MCF 10A (cell line): ENCODE measurements at regions not wholly inside any gene's neighbourhood (a gene's known extent, or its start where the extent isn't known, plus 50 kb on each side); places are given as distances from the start of the nearest gene placed in this dataset.

Source experiments
- BruUV-seq: library from RNA; stranded (reverse); fragments of 400-500 nt; replicated peaks from 2 replicates; lab custom pipeline; 2021; lab: Mats Ljungman, UMichigan
- CTCF ChIA-PET: fragments of 300-600 bp; sonication (Branson Sonifier 250); formaldehyde crosslinking; extraction: SDS; loops from one replicate; lab custom pipeline; 2021; ENCODE audit warnings: antibody characterized with exemption, inconsistent platforms; lab: Yijun Ruan, JAX
- POLR2A ChIA-PET: fragments of 300-600, 350-650 bp; sonication (Branson Sonifier 250); formaldehyde crosslinking; extraction: SDS; loops from one replicate; lab custom pipeline; 2020; ENCODE audit warnings: antibody characterized with exemption, inconsistent platforms; lab: Yijun Ruan, JAX
- DNase-seq: peaks from one replicate; pipeline ENCODE4 v3.0.0-alpha.2; 2018; ENCODE audit not compliant: unreplicated experiment
- H3K27ac Mint-ChIP-seq: one replicate; pipeline ENCODE4 v1.8.0; 2022; ENCODE audit warnings: mild to moderate bottlenecking, low read depth, mixed read lengths; ENCODE audit not compliant: unreplicated experiment
- H3K27me3 Mint-ChIP-seq: one replicate; pipeline ENCODE4 v1.8.0; 2022; ENCODE audit warnings: mixed read lengths; ENCODE audit not compliant: insufficient read depth, unreplicated experiment
- H3K36me3 Mint-ChIP-seq: one replicate; pipeline ENCODE4 v1.8.0; 2022; ENCODE audit warnings: mild to moderate bottlenecking, moderate library complexity, mixed read lengths; ENCODE audit not compliant: insufficient read depth, unreplicated experiment
- H3K4me1 Mint-ChIP-seq: one replicate; pipeline ENCODE4 v1.8.0; 2022; ENCODE audit warnings: mixed read lengths; ENCODE audit not compliant: insufficient read depth, unreplicated experiment
- H3K4me3 Mint-ChIP-seq: one replicate; pipeline ENCODE4 v1.8.0; 2022; ENCODE audit warnings: mild to moderate bottlenecking, moderate library complexity, mixed read lengths; ENCODE audit not compliant: unreplicated experiment
- H3K9me3 Mint-ChIP-seq: one replicate; pipeline ENCODE4 v1.8.0; 2022; ENCODE audit warnings: mixed read lengths; ENCODE audit not compliant: unreplicated experiment
- CTCF ChIP-seq: fragments of 200-600 bp; IDR thresholded peaks from one replicate; pipeline ENCODE4 v1.8.0; 2022; ENCODE audit warnings: antibody characterized with exemption, mild to moderate bottlenecking; ENCODE audit not compliant: unreplicated experiment
- intact Hi-C: fragments of 100-400 bp; cut with micrococcal nuclease; formaldehyde crosslinking; loops from 2 replicates; pipeline ENCODE4 v1.14.1; 2022

DNA sequence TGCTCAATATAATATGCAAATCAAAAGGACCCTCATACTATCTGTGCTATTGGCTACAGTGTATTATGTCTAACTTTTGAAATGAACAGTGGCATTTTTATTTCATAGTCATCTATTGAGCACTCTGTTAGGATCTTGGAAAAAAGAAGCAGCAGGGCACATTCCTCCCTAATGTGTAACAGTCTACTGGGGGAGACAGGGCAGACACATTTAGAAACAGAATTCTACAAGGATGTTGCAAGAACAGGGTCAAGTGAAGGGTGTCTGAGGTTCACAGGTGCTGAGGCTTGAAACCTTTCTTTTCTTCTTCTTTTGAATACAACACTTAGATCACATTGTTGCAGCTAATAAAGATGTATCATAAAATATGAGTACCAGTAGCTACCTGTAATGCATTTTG is 129.7 kb upstream of the SLC4A4 start:
- H3K9me3 Mint-ChIP-seq = no peaks in the 10 kb centered on the region
- no TSS peak for BruUV-seq
- intact Hi-C loops = no loop called here
- ChIA-PET CTCF (interaction anchor here (0.6 to 1.9 kb wide), 3 partner anchors 24 to 503 kb away, joined by 3 to 6 read pairs (median 3); no protein-coding TSS in a partner anchor), POLR2A (no interaction called here)
- H3K4me1 Mint-ChIP-seq = peaks cover 6% of the 10 kb centered on the region
- peak; percentile 37 for DNase-seq
- H3K27me3 Mint-ChIP-seq = no peaks in the 10 kb centered on the region
- no peak overlapping the region for H3K27ac Mint-ChIP-seq
- H3K36me3 Mint-ChIP-seq = no peaks in the 10 kb centered on the region
- TF ChIP-seq CTCF = no peak
- no peak overlapping the region for H3K4me3 Mint-ChIP-seq

GRCh38 chr4:71210823-71211222 is 128.0 kb upstream of the SLC4A4 start:
- no peak for DNase-seq
- peaks cover 6% of the 10 kb centered on the region for H3K4me1 Mint-ChIP-seq
- ChIA-PET CTCF (interaction anchor here (1.0 to 1.6 kb wide), 4 partner anchors 15 to 343 kb away, joined by 3 to 7 read pairs (median 4); no protein-coding TSS in a partner anchor), POLR2A (no interaction called here)
- H3K27ac Mint-ChIP-seq = no peak overlapping the region
- no peak for TF ChIP-seq CTCF
- no peaks in the 10 kb centered on the region for H3K9me3 Mint-ChIP-seq
- no peaks in the 10 kb centered on the region for H3K36me3 Mint-ChIP-seq
- no peak overlapping the region for H3K4me3 Mint-ChIP-seq
- intact Hi-C loops = no loop called here
- BruUV-seq = no TSS peak
- no peaks in the 10 kb centered on the region for H3K27me3 Mint-ChIP-seq

DNA sequence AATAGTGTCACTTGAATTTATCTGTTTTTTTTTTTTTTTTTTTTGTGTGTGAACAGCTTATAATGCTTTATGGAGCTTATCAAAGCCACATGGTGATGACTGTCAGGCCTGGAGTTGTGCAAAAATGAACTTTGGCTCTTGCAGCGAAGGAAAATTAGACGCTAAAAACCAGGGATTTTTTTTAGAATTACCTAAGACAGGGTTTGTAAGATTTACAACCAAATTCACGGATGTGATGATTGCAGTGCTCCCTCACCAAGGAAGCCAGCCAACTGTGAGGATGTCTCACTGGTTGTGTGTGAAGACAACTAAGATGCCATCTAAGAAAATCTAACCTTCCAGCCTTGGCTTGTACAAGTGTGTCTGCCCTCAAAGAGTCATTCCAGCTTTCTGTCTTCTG is 127.1 kb upstream of the SLC4A4 start:
- Mint-ChIP-seq H3K4me3 (no peak overlapping the region), H3K36me3 (no peaks in the 10 kb centered on the region), H3K27ac (no peak overlapping the region), H3K9me3 (no peaks in the 10 kb centered on the region), H3K27me3 (no peaks in the 10 kb centered on the region), H3K4me1 (peaks cover 6% of the 10 kb centered on the region)
- DNase-seq = no peak
- CTCF ChIA-PET = interaction anchor here (0.6 to 1.6 kb wide), 6 partner anchors 14 to 342 kb away, joined by 3 to 7 read pairs (median 4); no protein-coding TSS in a partner anchor
- TF ChIP-seq CTCF = no peak
- no TSS peak for BruUV-seq
- intact Hi-C loops = no loop called here
- POLR2A ChIA-PET = interaction anchor here (0.8 to 1.0 kb wide), 2 partner anchors 10 to 17 kb away, joined by 3 to 4 read pairs; no protein-coding TSS in a partner anchor

DNA sequence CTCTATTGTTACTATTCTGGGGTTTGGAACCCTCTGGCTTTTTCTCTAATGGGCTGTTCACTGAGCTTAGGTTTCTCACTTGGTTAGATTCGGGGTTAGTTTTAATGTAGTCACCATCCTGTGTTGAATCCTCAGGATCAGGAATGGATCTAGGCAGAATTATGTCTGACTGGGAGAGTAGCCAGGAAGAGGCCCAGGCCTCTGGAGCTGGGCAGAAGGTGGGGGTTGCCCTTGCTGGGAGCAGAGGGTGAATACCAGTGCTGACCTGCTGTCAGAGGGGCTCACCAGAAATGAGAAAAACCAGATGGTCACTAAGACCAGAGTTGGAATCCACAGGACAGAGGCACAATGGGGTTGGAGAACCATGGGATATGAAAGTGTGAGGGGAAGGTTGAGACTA is 126.6 kb upstream of the SLC4A4 start:
- no peak overlapping the region for H3K4me3 Mint-ChIP-seq
- H3K27me3 Mint-ChIP-seq = no peaks in the 10 kb centered on the region
- ChIA-PET CTCF (interaction anchor here (0.7 to 1.6 kb wide), 4 partner anchors 18 to 204 kb away, joined by 3 to 7 read pairs (median 4); no protein-coding TSS in a partner anchor), POLR2A (interaction anchor here (0.8 to 1.0 kb wide), 2 partner anchors 9 to 18 kb away, joined by 3 to 4 read pairs; no protein-coding TSS in a partner anchor)
- intact Hi-C loops = no loop called here
- H3K27ac Mint-ChIP-seq = no peak overlapping the region
- no TSS peak for BruUV-seq
- H3K36me3 Mint-ChIP-seq = no peaks in the 10 kb centered on the region
- peaks cover 6% of the 10 kb centered on the region for H3K4me1 Mint-ChIP-seq
- DNase-seq = no peak
- no peaks in the 10 kb centered on the region for H3K9me3 Mint-ChIP-seq
- TF ChIP-seq CTCF = no peak
